HL-60 (cell line): ENCODE measurements at regions not wholly inside any gene's neighbourhood (a gene's known extent, or its start where the extent isn't known, plus 50 kb on each side); places are given as distances from the start of the nearest gene placed in this dataset.

ENCODE experiments used
- DNase-seq, 2 experiments: peaks; one replicate each; pipeline ENCODE4 v3.0.0-alpha.2; 2010 to 2020; ENCODE audit warnings: low read depth in 1 of 2, low spot score in 1 of 2
- H3K27ac ChIP-seq: fragments of 250-450 bp; sonication (Bioruptor Pico); replicated peaks from 2 replicates; pipeline ENCODE4 v1.5.1; 2020; ENCODE audit warnings: mild to moderate bottlenecking, moderate library complexity
- H3K27me3 ChIP-seq: fragments of 250-450 bp; sonication (Bioruptor Pico); 2 replicates; pipeline ENCODE4 v1.5.1; 2021; ENCODE audit warnings: mild to moderate bottlenecking, moderate library complexity; ENCODE audit not compliant: insufficient read depth, poor library complexity, severe bottlenecking
- H3K4me3 ChIP-seq: replicated peaks from 2 replicates; pipeline ENCODE4 v1.5.1; 2011; ENCODE audit warnings: mild to moderate bottlenecking, control low read depth, low read length; ENCODE audit not compliant: insufficient read depth
- GABPA ChIP-seq: IDR thresholded peaks from 2 replicates; pipeline ENCODE4 v1.6.1; 2012; ENCODE audit warnings: low read depth
- POLR2AphosphoS5 ChIP-seq: IDR thresholded peaks from 2 replicates; pipeline ENCODE4 v1.6.1; 2012; ENCODE audit warnings: low read depth
- SPI1 ChIP-seq: IDR thresholded peaks from 2 replicates; pipeline ENCODE4 v1.6.1; 2012; ENCODE audit warnings: low read depth, mild to moderate bottlenecking, borderline replicate concordance
- TF ChIP-seq, protein P1 (sequence below): IDR thresholded peaks from one replicate; pipeline ENCODE4 v1.5.1; 2011; ENCODE audit warnings: low read length, control low read depth, inconsistent platforms; ENCODE audit not compliant: insufficient read depth
- TF ChIP-seq, protein P2 (sequence below): IDR thresholded peaks from 2 replicates; pipeline ENCODE4 v1.6.1; 2012; ENCODE audit warnings: low read depth; ENCODE audit not compliant: insufficient replicate concordance

DNA sequence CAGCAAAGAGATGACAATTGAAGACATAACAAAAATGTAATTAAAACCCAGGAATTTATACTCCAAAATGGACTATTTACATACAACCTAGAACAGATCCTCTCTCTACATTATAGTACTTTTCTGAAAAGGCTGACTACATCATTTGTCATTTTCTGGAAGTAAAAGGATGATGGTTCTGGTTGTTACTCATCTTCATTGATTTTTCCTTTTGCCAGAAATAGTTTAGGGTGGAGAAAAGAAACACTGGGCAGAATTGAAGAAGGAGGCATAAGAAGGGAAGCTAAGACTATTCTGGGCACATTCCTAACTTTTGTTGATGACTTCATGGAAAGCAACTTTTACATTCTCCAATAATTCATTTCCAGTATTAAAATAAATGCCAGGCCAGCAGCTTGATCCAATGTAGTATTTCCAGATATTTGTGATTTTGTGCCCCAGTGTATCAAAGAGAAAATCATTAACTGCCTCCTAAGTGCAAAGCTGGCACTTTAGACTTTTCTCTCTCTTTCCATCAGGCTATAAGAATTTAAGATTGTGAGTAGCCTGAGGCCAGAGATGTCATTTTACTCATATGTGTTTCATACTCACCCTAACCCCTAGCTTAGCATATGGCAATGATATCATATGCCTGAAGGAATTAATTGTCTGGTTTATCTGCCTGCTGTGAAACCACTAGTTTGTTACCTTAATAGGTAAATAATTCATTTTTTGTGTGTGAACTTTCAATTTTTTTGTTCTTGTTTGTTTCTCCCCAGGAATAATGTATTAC is 369.5 kb upstream of the LYPLAL1 start:
- no peaks in the 10 kb centered on the region for H3K27me3 ChIP-seq
- H3K27ac ChIP-seq: no peak overlapping the region
- TF ChIP-seq GABPA (no peak), SPI1 (no peak)
- TF ChIP-seq, protein P1, sequence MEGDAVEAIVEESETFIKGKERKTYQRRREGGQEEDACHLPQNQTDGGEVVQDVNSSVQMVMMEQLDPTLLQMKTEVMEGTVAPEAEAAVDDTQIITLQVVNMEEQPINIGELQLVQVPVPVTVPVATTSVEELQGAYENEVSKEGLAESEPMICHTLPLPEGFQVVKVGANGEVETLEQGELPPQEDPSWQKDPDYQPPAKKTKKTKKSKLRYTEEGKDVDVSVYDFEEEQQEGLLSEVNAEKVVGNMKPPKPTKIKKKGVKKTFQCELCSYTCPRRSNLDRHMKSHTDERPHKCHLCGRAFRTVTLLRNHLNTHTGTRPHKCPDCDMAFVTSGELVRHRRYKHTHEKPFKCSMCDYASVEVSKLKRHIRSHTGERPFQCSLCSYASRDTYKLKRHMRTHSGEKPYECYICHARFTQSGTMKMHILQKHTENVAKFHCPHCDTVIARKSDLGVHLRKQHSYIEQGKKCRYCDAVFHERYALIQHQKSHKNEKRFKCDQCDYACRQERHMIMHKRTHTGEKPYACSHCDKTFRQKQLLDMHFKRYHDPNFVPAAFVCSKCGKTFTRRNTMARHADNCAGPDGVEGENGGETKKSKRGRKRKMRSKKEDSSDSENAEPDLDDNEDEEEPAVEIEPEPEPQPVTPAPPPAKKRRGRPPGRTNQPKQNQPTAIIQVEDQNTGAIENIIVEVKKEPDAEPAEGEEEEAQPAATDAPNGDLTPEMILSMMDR: no peak
- no peak overlapping the region for H3K4me3 ChIP-seq
- no peak for DNase-seq

DNA sequence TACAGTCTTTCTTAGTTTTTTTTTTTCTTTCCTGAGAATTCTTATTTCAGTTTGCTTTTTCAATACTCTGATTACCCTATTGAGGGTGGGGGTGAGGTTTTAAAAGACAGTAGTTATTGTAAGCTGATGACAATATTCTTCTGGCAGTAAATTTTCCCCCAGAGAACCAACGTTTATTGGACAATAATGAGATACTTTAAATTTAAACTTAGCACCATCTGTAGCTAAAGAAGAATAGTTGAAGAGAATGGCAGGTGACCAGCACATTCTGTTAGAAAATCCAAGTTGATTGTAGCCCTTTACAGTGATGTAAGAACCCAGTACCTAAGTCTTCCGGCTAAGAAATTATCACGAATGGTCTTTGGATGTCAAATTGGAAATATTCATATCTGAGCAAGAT is 364.6 kb upstream of the LYPLAL1 start:
- TF ChIP-seq, protein P1: no peak
- TF ChIP-seq SPI1 (no peak), GABPA (no peak), POLR2AphosphoS5 (no peak)
- TF ChIP-seq, protein P2, sequence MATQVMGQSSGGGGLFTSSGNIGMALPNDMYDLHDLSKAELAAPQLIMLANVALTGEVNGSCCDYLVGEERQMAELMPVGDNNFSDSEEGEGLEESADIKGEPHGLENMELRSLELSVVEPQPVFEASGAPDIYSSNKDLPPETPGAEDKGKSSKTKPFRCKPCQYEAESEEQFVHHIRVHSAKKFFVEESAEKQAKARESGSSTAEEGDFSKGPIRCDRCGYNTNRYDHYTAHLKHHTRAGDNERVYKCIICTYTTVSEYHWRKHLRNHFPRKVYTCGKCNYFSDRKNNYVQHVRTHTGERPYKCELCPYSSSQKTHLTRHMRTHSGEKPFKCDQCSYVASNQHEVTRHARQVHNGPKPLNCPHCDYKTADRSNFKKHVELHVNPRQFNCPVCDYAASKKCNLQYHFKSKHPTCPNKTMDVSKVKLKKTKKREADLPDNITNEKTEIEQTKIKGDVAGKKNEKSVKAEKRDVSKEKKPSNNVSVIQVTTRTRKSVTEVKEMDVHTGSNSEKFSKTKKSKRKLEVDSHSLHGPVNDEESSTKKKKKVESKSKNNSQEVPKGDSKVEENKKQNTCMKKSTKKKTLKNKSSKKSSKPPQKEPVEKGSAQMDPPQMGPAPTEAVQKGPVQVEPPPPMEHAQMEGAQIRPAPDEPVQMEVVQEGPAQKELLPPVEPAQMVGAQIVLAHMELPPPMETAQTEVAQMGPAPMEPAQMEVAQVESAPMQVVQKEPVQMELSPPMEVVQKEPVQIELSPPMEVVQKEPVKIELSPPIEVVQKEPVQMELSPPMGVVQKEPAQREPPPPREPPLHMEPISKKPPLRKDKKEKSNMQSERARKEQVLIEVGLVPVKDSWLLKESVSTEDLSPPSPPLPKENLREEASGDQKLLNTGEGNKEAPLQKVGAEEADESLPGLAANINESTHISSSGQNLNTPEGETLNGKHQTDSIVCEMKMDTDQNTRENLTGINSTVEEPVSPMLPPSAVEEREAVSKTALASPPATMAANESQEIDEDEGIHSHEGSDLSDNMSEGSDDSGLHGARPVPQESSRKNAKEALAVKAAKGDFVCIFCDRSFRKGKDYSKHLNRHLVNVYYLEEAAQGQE: no peak
- DNase-seq: no peak
- H3K27me3 ChIP-seq: peaks cover 6% of the 10 kb centered on the region
- no peak overlapping the region for H3K27ac ChIP-seq
- H3K4me3 ChIP-seq: no peak overlapping the region

DNA sequence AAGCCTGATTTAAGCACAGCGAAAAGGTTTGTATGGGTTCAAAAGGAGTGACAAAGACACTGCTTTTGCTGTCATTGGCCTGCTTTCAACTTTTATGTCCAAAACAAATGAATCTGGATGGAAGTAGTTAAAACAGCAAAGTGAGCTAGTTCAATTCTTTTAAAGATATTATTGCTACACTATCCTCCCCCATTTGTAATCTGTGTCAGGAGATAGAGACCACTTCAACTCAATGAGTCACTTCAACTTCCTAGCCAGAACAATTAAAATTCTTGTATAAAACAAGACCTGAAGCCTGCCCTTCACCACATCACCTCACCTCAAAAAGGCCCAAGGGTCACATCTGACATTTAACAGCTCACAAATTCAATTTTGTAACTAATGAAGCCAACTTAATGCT is 364.1 kb upstream of the LYPLAL1 start:
- no peak for DNase-seq
- no peak for TF ChIP-seq GABPA
- TF ChIP-seq, protein P2: no peak
- TF ChIP-seq POLR2AphosphoS5: no peak
- no peak for TF ChIP-seq SPI1
- TF ChIP-seq, protein P1: no peak
- Histone ChIP-seq H3K27ac (no peak overlapping the region), H3K4me3 (no peak overlapping the region), H3K27me3 (peaks cover 6% of the 10 kb centered on the region)

- TF ChIP-seq POLR2AphosphoS5: no peak
- TF ChIP-seq SPI1: no peak
- TF ChIP-seq, protein P1: no peak
These were observed 363.4 kb upstream of the LYPLAL1 start for GRCh38 chr1:218810306-218810705.

More at GRCh38 chr1:218810306-218810705, 363.4 kb upstream of the LYPLAL1 start:
- Histone ChIP-seq H3K4me3 (no peak overlapping the region), H3K27ac (no peak overlapping the region), H3K27me3 (peaks cover 6% of the 10 kb centered on the region)
- no peak for DNase-seq
